ENCODE measurements at regions not wholly inside any gene's neighbourhood (a gene's known extent, or its start where the extent isn't known, plus 50 kb on each side); places are given as distances from the start of the nearest gene placed in this dataset.

DNA sequence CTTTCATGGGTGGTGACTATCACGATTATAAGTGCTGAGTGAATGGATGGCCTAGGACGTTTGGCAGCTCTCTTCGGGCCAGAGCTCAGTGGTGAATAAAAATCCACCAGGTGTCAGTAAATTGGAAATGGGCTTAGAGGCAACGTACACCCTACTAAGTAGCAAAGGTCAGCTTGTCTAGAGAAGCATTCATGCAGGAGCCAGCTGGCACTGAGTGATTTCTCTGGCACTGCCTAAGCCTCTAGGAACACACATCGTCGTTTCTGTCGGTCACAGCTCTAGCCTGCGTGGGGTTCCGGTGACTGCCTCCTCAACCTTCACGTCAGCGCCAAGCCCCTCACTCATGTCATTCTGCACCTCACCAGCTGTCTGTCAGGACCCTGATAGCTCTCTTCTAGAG, 192.4 kb upstream of the NTM start:
- Histone ChIP-seq H3K4me1 (ENCODE audit: control insufficient read depth in 1 of 2, low read depth in 2 of 2) (no peaks in the 10 kb centered on the region), H3K27ac (no peak overlapping the region), H3K4me3 (no peak overlapping the region), H3K9me3 (no peaks in the 10 kb centered on the region), H3K27me3 (replicated peaks; ENCODE audit: insufficient read depth) (no peaks in the 10 kb centered on the region), H3K36me3 (no peaks in the 10 kb centered on the region)
- DNase-seq (ENCODE audit: low spot score) = no peak
- ATAC-seq (ENCODE audit: insufficient number of reproducible peaks, low FRiP score, low read depth) = no peak
- TF ChIP-seq CTCF (IDR thresholded peaks at IDR 0.05) = no peak

DNA sequence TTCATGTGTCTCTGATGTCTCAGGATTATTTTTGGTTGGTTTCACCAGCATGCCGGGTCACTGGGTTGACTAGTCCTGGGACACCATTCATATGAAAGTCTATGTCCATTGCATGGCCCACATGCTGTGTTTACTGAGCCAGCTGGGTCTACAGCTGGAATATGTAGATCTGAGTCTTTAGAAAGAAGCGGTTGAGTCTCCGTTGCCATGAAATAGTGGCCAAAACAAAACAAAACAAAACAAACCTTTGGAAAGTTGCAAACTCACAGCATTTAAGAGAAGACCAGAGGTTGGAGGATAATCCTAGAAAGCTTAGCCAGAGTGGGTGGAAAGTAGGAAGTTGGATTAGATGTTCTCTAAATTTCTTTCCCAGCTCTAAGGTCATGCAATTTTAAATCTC, 191.8 kb upstream of the NTM start:
- DNase-seq (ENCODE audit: low spot score) = no peak

DNA sequence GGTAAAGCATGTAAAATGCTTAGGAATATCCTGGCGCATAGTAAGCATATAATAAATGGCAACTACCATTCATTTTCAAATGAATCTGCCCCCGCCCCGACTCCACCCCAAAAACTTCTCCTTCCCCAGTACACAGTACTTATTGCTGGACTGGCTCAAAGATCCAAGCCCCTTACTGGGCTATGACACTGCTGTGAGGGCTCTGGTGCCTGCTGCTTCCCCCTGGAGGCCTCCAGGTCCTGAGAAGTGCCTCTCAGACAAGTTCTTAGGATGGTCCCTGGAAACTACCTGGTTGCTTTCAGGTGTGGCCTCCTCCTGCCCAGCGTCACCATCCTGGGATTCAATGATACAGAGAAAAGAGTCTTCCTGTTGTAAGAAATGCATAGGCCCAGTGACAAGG, 190.6 kb upstream of the NTM start:
- H3K9me3 ChIP-seq = no peaks in the 10 kb centered on the region
- no peaks in the 10 kb centered on the region for H3K4me1 ChIP-seq (ENCODE audit: control insufficient read depth in 1 of 2, low read depth in 2 of 2)
- no peak overlapping the region for H3K4me3 ChIP-seq
- ATAC-seq (ENCODE audit: insufficient number of reproducible peaks, low FRiP score, low read depth) (no peak), DNase-seq (ENCODE audit: low spot score) (no peak)
- no peaks in the 10 kb centered on the region for H3K36me3 ChIP-seq
- no peak for TF ChIP-seq CTCF (IDR thresholded peaks at IDR 0.05)
- no peak overlapping the region for H3K27ac ChIP-seq
- H3K27me3 ChIP-seq (replicated peaks; ENCODE audit: insufficient read depth) = no peaks in the 10 kb centered on the region

More for the DNA sequence above, 191.8 kb upstream of the NTM start:
- no peaks in the 10 kb centered on the region for H3K4me1 ChIP-seq (ENCODE audit: control insufficient read depth in 1 of 2, low read depth in 2 of 2)
- ATAC-seq (ENCODE audit: insufficient number of reproducible peaks, low FRiP score, low read depth) = no peak
- no peak overlapping the region for H3K4me3 ChIP-seq
- H3K36me3 ChIP-seq = no peaks in the 10 kb centered on the region
- H3K9me3 ChIP-seq = no peaks in the 10 kb centered on the region
- H3K27ac ChIP-seq = no peak overlapping the region
- no peaks in the 10 kb centered on the region for H3K27me3 ChIP-seq (replicated peaks; ENCODE audit: insufficient read depth)
- TF ChIP-seq CTCF (IDR thresholded peaks at IDR 0.05) = no peak

DNA sequence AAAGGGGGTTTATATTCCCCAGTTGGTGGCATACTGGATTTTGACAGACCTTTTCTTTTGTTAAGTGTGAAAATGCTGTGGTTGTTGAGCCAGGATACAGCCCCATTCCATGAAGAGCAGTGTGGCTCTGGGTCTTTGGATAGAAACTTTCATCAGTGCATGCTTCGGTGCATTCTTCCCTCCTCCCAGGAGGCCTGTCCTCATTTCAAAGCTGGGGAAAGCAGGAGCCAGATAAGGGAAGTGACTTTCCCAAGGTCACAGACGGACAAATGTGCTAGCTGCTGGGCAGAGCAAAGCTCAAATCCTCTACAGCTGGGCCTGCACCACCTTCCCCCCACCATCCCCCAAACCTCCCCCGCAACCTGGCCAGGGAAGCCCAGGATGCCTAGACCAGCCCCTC, 184.5 kb upstream of the NTM start:
- DNase-seq (ENCODE audit: low spot score) (no peak), ATAC-seq (ENCODE audit: insufficient number of reproducible peaks, low FRiP score, low read depth) (no peak)
- no peaks in the 10 kb centered on the region for H3K27me3 ChIP-seq (replicated peaks; ENCODE audit: insufficient read depth)
- H3K4me3 ChIP-seq = no peak overlapping the region
- H3K9me3 ChIP-seq = no peaks in the 10 kb centered on the region
- TF ChIP-seq CTCF (IDR thresholded peaks at IDR 0.05) = no peak
- H3K36me3 ChIP-seq = no peaks in the 10 kb centered on the region
- H3K27ac ChIP-seq = no peak overlapping the region
- H3K4me1 ChIP-seq (ENCODE audit: control insufficient read depth in 1 of 2, low read depth in 2 of 2) = no peaks in the 10 kb centered on the region

DNA sequence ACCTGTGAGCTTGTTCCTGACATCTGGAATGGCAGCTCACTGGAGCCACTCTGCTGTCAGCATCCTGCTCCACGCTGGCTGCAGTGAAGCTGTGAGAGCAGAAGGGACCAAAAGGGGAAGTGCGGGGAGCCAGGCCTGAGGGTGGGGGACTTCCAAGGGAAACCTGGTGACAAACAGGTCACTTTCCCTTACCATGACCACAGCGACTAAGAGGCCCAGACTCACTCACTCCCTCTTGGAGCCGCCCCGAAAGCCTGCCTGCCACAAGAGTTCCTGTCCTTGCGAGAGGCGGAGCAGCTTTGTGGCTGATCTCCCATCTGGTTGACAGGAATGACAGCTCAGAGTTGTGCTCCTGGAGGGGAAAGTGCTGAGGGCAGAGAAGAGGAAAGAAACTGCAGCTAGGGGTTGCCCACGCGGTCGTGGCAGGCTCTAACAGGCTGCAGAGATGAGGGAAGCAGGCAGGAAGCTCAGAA, 183.8 kb upstream of the NTM start:
- no peaks in the 10 kb centered on the region for H3K4me1 ChIP-seq (ENCODE audit: control insufficient read depth in 1 of 2, low read depth in 2 of 2)
- DNase-seq (ENCODE audit: low spot score) = no peak
- H3K27ac ChIP-seq = no peak overlapping the region
- H3K4me3 ChIP-seq = no peak overlapping the region
- H3K9me3 ChIP-seq = no peaks in the 10 kb centered on the region
- no peaks in the 10 kb centered on the region for H3K27me3 ChIP-seq (replicated peaks; ENCODE audit: insufficient read depth)
- H3K36me3 ChIP-seq = no peaks in the 10 kb centered on the region
- no peak for TF ChIP-seq CTCF (IDR thresholded peaks at IDR 0.05)
- no peak for ATAC-seq (ENCODE audit: insufficient number of reproducible peaks, low FRiP score, low read depth)
